ENCODE measurements at regions not wholly inside any gene's neighbourhood (a gene's known extent, or its start where the extent isn't known, plus 50 kb on each side); places are given as distances from the start of the nearest gene placed in this dataset.
"Not testable (repeated sequence)": the region's sequence is repeated elsewhere in the genome, so short reads cannot be mapped to it uniquely, and the experiment has no call there.

DNA sequence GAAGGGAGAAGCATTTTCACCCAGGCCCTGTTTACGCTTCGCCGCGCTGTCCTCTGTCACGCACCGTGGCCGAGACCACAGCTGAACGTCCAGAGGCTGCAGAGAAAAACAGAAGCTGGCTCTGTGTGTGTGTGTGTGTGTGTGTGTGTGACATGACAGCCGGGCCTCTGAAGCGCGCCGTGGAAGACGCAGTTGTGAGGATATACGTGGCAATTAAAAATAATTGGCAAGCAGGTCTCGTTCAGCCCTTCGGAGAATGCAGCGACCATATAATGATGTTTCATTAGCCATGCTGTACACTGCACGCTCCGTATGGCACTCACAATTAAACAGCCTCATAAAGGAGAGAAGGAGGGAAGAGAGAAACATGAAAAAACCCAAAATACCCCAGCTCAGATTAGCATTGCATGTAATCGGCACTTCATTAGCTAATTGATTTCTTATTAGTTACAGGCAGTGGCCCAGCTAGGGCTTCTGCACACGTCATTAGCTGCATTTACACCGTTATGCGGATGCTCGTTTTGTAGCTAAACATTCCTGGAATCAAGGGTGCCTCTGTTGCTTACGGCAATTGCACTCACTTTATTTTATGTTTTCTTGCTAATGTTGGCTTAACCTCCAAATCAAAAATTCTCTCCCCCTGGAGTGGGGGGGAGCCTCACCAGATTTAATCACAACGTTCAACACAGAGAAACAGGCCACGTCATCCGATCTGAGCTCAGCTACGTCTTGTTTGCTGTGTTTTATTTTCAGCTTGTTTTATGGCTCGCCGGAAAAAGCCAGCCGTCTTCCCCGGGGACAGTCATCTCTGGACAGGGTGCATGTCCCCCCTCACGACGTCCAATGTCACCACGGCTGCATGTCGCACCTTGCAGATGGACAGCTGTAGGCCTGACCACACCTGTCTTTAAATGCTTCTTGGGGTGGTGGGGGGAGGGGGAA lies 74.6 kb upstream of the SHOX start:
- intact Hi-C loops (cut with DNase I; ENCODE audit: low total_unique reads), result no loop called here
- TF ChIP-seq, protein P1, sequence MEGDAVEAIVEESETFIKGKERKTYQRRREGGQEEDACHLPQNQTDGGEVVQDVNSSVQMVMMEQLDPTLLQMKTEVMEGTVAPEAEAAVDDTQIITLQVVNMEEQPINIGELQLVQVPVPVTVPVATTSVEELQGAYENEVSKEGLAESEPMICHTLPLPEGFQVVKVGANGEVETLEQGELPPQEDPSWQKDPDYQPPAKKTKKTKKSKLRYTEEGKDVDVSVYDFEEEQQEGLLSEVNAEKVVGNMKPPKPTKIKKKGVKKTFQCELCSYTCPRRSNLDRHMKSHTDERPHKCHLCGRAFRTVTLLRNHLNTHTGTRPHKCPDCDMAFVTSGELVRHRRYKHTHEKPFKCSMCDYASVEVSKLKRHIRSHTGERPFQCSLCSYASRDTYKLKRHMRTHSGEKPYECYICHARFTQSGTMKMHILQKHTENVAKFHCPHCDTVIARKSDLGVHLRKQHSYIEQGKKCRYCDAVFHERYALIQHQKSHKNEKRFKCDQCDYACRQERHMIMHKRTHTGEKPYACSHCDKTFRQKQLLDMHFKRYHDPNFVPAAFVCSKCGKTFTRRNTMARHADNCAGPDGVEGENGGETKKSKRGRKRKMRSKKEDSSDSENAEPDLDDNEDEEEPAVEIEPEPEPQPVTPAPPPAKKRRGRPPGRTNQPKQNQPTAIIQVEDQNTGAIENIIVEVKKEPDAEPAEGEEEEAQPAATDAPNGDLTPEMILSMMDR (IDR thresholded peaks at IDR 0.05), result no peak
- TF ChIP-seq POLR2A (IDR thresholded peaks at IDR 0.05), result no peak
- no peak for DNase-seq (ENCODE audit: low spot score in 2 of 2)
- no peak overlapping the region for H3K4me3 ChIP-seq (ENCODE audit: low read depth, poor library complexity, severe bottlenecking)
- WGBS, 2 donors, result 46 to 54% methylated on average over 37 of the region's 37 CpGs

DNA sequence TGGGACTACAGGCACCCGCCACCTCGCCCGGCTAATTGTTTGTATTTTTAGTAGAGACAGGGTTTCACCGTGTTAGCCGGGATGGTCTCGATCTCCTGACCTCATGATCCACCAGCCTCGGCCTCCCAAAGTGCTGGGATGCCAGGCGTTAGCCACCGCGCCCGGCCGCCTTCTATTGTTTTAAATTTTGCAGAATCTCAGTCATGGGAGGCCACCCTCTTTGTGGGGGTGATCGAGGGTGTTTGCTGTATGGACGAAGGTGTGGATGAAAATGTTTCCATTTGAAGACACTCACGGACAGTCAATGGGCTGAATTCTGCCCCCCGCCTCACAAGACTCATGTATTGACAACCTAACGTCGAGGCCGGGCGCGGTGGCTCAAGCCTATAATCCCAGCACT lies 73.0 kb upstream of the SHOX start:
- intact Hi-C loops (cut with DNase I; ENCODE audit: low total_unique reads); DNase-seq (ENCODE audit: low spot score in 2 of 2); H3K4me3 ChIP-seq (ENCODE audit: low read depth, poor library complexity, severe bottlenecking): not testable (repeated sequence)
- 87 to 93% methylated on average over 21 of the region's 21 CpGs for WGBS, 2 donors

DNA sequence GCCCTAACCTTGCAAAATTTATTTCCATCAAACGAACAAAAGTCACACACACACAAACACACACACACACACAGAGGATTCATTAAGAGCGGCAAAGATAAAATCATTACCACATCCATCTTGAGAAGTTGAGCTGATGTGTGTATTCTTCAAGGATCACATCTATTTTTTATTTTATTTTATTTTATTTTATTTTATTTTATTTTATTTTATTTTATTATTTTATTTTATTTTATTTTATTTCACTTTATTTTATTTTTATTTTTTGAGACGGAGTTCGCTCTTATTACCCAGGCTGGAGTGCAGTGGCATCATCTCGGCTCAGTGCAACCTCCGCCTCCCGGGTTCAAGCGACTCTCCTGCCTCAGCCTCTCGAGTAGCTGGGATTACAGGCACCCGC lies 71.3 kb upstream of the SHOX start:
- DNase-seq (ENCODE audit: low spot score in 2 of 2); intact Hi-C loops (cut with DNase I; ENCODE audit: low total_unique reads); H3K4me3 ChIP-seq (ENCODE audit: low read depth, poor library complexity, severe bottlenecking): not testable (repeated sequence)
- WGBS, 2 donors, result 94% methylated on average over 10 of the region's 10 CpGs

DNA sequence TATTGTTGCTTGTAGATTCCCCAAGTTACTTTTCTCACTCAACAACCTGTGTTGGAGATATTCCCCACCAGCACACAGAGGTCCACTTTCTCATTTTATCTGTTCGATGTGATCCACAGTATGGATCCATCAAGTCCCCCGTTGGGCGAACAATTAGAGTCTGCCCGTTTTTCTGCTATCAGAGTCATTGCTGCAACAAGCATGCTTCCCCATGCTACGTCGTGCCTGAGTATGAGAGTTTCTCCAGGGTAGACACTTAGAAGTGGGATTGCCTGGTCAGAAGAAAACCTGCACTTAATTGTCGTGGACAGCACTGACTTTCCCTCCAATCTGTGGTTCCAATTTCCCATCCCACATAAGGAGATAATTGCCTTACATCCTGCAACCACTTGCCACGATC lies 62.7 kb upstream of the SHOX start:
- intact Hi-C loops (cut with DNase I; ENCODE audit: low total_unique reads), result no loop called here
- WGBS, 2 donors, result 69 to 73% methylated on average over 8 of the region's 8 CpGs
- H3K4me3 ChIP-seq (ENCODE audit: low read depth, poor library complexity, severe bottlenecking), result no peak overlapping the region
- DNase-seq (ENCODE audit: low spot score in 2 of 2), result no peak
- TF ChIP-seq, protein P1 (IDR thresholded peaks at IDR 0.05), result no peak
- no peak for TF ChIP-seq POLR2A (IDR thresholded peaks at IDR 0.05)

DNA sequence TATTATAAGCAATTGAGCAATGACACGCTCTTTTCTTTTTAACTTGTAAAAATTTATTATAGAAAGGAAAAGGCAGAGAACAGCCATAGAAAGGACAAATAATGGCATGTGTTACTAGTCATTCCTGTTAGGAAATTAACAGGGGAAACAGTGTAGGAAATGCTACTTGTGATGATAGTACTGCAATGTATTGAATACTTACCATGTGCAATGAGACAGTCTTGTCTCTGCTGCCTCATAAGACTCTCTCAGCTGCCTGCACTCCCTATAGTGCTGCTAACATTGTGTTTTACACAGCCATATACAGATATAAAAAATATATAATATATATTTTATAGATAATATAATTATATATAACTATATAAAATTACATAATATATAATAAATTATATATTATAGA lies 62.3 kb upstream of the SHOX start:
- intact Hi-C loops (cut with DNase I; ENCODE audit: low total_unique reads), result no loop called here
- 62 to 69% methylated on average over 1 of the region's 1 CpG for WGBS, 2 donors
- no peak for DNase-seq (ENCODE audit: low spot score in 2 of 2)

DNA sequence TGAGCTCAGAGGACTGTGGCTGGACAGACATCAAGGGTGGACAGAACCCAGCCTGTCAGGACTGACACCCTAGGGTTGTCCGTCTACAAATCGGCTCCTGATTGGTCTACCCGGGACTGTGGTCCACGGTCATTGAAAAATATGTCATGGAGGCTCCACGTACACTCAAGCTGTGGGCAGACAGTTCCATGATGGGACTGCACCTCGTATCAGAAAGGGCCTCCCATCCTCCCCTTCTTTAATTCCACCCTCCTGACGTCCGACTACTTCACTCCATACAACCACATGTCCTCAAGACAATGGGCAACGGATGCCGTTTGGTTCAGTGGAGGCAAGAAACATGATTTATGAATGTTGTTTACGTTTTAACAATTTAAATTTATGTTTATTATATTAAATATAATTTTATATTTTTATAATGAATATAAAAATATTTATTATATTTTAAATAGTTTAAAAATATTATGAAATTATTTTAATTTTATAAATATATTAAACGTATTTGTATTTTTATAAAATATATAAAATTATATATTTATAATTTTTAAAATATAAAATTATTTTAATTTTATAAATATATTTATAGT lies 58.0 kb upstream of the SHOX start:
- WGBS, 2 donors, result 73 to 83% methylated on average over 12 of the region's 12 CpGs
- intact Hi-C loops (cut with DNase I; ENCODE audit: low total_unique reads), result no loop called here
- TF ChIP-seq, protein P1 (IDR thresholded peaks at IDR 0.05), result no peak
- DNase-seq (ENCODE audit: low spot score in 2 of 2), result no peak
- no peak overlapping the region for H3K4me3 ChIP-seq (ENCODE audit: low read depth, poor library complexity, severe bottlenecking)

More for the DNA sequence above, 62.3 kb upstream of the SHOX start:
- no peak for TF ChIP-seq POLR2A (IDR thresholded peaks at IDR 0.05)
- TF ChIP-seq, protein P1 (IDR thresholded peaks at IDR 0.05), result no peak
- no peak overlapping the region for H3K4me3 ChIP-seq (ENCODE audit: low read depth, poor library complexity, severe bottlenecking)

Measured in lower leg skin (tissue), 4 donors.